ENCODE measurements at regions not wholly inside any gene's neighbourhood (a gene's known extent, or its start where the extent isn't known, plus 50 kb on each side); places are given as distances from the start of the nearest gene placed in this dataset.

DNA sequence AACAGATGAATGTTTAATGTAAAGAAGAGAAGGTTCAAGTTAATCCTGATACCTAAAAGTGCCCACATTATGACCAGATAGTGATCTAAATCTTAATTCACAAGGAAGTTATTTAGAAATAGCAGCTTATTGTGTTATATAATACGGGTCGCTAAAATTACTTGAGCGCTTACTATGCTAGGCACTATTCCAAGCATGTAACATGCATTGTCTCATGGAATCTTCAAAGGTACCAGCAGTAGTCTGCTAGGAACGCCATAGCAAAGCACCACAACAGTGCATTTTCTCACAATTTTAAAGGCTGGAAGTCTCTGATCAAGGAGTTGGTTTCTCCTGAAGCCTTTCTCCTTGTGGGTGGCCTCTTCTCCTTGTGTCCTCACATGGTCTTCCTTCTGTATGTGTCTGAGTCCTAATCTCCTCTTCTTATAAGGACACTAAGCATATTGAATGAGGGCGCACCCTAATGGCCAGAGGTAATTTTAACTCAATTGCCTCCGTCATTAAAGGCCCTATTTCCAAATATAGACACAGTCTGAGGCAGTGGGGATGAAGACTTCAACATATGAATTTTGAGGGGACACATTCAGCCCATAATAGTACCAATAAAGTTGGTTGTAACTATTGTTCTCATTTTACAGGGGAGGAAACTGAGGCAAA lies 118.4 kb downstream of the LRRC30 start:
- no peak for DNase-seq (ENCODE audit: low spot score)

DNA sequence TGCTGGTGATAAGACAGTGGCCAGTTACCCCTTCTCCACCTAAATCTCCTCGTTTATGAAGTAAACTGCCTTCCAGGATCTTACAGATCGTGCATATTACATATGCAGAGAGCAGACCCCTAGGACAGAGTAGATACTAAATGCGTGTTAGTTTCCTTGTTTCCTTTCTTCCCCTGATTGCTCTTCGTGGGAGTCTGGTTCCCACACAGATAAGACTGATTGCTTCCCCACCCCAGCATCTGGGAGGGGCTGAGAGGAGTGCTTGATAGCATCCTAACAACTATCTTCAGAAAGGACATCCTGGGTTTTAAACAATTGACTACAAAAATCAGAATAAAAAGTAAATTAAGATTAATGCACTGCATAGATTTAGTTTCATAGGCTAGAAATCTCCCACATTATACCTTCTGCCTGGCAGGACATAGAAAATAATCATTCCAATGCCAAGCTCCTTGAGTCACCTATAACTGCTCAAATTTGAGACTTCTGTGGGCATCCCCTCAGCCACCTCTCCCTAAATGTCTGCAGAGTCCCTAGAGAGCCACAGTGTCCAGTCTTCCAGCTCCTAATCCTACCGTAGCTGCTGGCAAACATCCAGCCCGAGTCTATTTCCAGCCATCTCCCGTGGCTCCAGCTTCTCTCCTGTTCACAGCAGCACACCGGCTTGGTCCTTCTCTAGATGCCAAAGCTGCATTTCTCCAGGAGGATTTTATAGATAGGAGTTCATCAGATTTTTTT lies 128.3 kb downstream of the LRRC30 start:
- DNase-seq (ENCODE audit: low spot score) = no peak

DNA sequence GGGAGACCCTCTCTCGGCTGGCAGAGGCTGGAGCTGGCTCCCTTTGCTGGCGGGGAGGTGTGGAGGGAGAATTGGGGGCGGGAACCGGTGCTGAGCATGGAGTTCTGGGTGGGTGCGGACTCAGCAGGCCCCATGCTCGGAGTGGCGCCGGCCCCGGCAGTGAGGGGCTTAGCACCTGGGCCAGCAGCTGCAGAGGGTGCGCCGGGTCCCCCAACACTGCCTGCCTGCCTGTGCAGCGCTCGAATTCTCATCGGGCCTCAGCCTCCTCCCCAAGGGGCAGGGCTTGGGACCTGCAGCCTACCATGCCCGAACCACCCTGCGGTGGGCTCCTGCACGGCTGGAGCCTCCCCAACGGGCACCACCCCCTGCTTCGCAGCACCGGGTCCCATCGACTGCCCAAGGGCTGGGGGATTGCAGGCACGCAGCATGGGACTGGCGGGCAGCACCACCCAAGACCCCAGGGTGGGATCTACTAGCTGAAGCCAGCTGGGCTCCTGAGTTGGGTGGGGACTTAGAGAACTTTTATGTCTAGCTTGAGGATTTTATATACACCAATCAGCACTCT lies 129.8 kb downstream of the LRRC30 start:
- no peak for DNase-seq (ENCODE audit: low spot score)

DNA sequence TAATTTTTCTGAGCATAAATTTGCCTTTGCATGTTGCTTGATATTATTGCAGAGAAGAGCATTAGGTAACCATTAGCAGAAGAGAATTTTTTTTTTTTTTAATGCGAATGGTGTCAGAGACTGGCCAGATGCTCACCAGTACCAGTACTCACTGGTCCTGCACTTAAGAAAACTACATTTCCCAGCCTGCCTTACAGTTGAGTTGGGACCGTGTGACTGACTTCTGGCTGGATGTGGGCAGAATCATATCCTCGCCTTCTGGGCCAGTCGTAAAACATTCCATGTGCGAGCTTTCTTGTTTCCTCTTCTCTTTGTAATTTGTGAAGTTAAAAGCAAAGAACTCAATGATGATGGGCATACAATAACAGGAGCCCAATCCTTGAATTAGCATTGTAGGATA lies 132.4 kb downstream of the LRRC30 start:
- DNase-seq (ENCODE audit: low spot score) = no peak

DNA sequence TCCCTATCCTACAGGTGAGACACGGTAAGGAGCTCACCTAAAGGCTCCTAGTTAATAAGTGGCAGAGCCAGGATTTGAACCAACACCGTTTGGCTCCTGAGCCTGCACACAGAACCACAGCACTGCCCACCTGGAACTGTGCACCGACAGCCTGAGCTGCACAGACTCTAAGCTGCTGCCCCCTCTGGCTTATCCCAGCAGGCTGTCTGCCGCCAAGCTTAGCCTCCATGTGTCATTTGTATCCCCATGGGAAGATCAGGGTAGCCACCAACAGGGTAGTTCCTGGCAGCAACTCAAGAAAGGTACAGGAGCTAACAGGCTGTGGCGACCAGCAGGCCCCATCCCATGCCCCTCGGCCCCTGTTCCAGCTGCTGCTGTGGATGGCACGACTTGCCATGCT lies 135.7 kb downstream of the LRRC30 start:
- DNase-seq (ENCODE audit: low spot score) = no peak

DNA sequence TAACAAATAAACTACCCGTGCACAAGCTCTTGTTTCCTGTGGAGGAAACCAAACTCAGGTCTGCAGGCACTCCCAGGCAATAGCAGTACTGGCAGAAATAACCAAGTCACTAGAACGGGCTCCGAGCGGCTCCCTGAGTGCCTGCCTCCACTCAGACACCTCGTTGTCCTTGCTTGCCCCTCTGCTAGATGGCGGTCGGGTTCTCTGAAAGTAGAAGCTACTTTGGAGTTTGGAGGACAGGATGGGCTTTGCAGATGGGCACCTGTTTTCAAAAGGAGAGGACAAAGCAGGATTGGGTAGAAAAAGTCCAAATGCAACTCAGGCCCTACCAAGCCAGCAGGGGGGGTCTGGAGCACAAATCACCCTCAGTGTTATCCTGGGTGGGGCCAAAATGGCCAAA lies 136.4 kb downstream of the LRRC30 start:
- DNase-seq (ENCODE audit: low spot score) = peak; percentile 16

DNA sequence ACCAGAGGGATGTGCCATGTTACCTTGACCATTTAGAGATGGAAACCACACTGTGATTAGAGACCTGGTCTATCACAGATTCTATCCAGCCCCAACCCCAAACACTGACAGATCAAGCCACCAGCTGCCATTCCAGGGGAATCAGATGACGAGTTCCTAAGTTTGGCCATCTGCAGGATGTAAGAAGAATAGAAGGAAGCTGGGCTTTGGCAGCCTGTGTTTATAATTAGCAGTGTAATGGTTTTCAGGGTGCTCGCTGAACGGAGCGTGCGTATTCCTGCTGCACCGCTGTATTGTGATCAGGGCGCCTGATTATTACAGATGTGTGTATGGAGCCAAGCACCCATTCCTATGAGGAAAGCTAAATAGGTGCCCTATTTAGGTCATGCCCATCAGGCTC lies 138.1 kb downstream of the LRRC30 start:
- peak; percentile 90 for DNase-seq (ENCODE audit: low spot score)

DNA sequence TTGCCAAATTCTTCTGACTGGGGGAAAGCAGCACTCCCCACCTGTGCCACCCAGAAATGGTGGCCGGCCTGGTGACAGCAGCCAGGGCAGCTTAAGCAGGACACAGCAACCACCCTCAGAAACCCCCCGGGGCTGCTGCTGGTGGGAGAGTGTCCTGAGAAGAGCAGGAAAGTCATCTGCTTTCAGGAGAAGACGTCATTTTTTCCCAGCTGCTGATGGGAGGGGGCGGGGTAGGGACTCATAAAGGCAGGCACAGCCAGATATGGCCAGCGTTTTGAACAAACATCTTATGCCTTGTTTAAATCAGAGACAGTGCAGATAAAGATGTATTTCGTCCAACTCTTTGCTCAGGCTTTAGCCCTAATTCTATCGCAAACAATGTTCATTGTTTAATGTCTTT lies 139.5 kb downstream of the LRRC30 start:
- no peak for DNase-seq (ENCODE audit: low spot score)

DNA sequence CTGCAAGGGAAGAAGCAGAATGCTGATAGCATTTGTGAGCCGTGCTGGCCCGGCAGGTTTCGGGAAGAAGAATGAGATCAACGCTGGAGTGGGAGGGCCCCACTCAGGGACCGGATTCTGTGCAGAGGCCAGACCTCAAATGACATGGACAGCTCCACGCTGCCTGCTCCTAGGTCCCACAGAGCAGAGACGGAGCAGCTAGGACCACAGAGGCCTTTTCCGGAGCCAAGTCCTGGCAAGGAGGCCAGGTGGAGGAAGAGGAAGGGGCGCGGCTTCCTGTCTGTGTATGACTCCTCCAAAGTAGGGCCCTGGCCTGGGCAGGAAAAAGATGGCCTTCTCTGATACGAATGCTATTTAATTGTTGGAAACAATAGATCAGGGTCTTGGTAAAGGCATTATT lies 139.9 kb downstream of the LRRC30 start:
- peak; percentile 97 for DNase-seq (ENCODE audit: low spot score)

DNA sequence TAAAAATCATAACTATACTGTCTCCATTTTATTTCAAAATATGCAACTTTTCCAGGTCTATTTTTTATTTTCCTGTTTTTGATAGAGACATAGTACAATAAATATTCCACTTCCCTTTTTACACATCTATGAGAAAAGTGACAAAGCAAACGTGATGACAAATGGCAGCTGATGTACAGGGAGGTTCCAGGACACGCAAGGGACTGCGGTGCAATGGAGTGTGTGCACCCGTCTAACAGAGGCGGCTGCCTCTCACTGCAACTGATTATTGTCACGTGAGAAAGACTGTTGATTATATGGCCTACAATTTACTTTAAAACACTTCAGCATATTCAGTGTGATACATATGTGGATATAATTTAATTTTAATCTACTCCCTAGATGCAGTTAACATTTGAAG lies 142.6 kb downstream of the LRRC30 start:
- DNase-seq (ENCODE audit: low spot score) = no peak

DNA sequence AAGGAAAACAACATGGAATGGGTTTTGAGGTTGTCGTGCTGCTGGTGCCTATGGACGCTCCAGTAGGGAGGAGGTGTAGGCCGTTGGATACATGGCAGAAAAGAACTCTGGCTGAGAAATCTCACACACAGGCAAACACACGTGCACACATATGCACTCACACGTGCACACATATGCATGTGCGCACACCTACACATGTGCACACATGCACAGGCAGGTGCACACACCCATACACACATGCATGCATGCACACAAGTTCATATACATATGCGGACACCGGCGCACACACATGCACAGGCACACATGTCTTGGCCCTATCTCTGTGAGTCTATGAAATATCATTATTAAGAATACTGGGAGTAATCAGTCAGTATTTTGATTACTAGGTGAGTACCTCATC lies 150.4 kb downstream of the LRRC30 start:
- DNase-seq (ENCODE audit: low spot score) = no peak

DNA sequence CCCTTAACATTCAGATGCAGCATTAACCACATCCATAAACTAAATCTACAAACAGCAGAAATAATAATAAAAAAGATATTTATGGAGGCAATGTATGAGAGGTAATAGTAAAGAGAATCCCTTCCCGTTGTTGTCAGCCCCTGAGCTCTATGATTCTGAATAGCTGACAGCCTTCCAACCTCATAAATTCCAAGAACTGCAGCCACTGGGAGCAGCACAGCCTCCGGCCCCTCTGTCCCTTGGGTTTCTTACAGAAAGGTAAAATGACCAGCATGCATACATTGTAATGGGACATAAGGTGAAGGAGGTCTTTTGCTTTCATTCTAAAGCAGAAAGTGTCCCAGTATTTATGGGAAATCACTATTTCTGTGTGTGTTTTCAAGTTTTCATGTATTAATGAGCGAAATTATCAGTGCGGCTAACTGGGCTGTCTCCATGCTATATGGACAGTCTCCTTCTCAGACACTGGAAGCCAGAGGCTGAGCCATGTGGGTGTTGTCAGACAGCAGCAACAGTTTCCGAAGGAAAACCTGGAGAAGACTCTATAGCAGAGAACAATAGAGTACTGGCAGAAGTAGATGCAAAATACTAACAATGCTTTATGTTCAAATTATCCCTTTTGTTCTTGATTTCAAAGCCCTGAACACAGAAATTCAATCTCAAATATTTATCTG lies 151.6 kb downstream of the LRRC30 start:
- no peak for DNase-seq (ENCODE audit: low spot score)

DNA sequence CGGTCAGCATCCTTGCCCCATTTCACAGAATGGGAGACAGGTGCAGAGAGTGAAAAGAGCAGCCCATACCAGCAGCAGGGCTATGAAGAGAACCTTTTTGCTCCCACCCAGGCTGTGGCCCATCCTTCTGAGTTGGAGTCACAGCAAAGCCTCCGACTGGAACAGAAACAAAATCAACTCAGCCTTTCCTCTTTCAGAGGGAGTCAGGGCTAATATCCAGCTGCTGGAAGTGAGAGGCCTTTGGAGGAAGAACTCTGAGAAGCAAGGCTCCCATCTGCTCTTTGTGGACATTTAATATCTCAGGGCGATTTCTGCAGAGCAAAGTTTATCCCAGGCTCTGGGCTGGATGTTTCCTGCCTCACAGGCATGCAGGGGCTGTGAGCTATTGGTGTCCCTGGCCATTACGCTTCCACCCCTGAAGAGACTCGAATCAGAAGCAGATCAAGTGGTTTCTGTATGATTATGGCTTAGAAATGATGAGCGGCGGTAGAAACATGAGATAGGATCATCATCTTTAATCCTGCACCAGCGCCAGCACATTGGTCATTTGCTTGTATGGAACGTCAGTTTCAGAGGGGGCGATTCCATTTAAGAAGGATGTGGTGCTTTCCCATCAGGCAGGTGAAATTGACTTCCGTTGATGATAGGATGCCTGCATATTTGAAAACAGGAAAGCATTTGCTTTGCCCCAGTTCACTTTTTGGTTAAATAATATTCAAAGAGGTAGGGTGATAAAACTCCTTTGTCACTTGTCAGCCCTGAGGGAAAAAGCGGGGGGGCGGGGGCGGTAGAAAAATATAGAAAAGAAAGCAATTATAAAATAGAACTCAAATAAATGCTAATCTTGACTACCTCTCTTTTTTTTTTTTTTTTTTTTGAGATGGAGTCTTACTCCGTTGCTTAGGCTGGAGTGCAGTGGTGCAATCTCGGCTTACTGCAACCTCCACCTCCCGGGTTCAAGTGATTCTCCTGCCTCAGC lies 152.4 kb downstream of the LRRC30 start:
- no peak for DNase-seq (ENCODE audit: low spot score)

DNA sequence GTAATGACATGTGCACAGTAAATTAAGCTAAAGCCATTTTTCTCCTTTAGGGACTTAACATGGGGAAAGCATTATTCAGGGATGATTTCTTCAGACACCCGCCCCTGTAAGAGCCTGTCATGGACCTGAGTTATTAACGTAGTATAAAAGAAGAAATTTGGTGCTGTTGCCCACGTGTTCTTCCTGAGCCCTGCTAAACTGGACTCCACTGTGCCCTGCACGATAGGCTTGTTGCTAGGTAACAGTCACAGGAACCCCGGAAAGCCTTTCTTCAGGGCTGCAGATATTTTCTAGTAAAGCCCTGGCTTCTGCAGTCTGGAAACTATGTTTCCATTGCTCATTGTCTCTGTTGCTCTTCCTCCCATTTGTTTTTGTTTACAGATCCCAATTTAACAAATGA lies 157.9 kb downstream of the LRRC30 start:
- DNase-seq (ENCODE audit: low spot score) = no peak

DNA sequence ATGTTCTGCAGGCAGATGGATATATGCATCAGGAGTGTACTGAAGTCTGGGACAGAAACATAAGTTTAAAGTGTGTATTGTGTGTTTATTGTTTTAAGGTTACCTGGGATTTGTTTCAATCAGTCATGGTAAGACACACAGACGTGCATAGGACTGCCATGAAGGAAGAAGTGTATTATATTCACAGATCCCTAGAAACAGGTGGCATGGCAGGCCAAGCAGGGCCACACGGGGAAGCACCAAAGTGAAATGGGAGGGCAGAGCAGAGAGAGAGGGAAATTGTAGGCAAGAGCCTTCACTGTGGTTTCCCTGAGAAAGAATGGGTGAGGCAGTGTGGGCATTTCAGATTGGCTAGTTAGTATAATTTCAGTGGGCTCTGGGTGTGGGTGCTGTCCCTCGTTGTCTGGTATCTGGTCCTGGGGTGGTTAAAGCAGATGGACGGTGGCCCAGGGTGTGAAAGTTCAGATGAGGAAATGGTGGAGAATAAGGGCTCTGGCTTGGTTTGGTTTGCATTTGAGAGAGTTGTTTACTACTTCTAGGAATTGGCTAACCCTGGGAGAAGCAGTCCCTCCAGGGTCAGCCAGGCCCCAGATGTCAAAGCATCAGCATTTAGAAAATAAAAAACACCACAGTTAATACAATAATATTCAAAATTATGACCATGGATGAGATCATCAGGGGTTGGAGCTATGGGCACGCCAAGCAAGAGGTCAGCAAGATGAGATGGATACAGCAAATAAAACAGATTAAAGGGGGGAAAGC lies 160.0 kb downstream of the LRRC30 start:
- DNase-seq (ENCODE audit: low spot score) = no peak

DNA sequence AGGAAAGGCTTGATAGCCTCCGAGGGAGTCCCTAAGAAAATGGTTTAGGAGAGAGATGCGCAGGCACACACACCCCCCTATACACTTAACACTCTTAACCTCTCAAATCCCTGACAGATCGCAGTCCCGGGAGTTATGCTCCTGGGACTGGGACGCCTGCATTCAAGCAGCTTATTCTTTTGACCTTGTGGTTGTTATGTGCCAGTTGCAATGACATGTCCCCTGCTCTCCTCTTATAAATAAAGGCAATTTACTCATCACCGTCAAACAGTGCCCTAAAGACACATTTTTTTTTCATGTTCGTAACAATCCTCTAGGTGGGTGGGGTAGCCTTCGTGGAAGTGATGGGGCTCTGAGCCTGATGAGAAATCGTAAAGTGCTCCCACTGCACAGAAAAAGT lies 162.2 kb downstream of the LRRC30 start:
- no peak for DNase-seq (ENCODE audit: low spot score)

DNA sequence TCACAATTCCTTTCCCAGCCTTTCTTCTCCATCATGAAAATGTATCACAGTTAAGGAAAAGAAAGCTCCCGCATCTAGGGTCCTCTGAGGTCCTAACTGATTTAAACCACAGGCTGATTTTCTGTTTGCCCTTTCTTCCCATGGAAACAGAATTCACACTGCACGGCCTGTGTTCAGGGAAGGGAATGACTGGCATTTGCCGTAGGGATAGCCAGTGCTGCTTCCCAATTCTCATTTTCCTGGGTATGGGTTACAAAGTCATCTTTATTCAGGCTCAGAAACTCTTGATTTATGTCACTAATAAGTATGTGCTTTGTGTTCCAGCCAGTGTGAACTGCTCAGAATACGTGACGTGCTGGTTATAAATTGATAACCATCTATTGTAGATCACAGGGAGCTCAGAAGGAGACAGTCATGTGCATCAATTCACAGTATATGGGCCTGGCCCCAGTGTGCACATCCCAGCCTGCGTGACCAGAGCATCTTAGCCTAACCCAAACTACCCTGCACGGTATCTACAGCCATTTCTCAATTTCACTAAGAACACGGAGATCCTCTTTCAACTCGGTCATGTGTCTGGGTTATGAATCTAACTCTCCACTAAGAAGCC lies 163.3 kb downstream of the LRRC30 start:
- no peak for DNase-seq (ENCODE audit: low spot score)

DNA sequence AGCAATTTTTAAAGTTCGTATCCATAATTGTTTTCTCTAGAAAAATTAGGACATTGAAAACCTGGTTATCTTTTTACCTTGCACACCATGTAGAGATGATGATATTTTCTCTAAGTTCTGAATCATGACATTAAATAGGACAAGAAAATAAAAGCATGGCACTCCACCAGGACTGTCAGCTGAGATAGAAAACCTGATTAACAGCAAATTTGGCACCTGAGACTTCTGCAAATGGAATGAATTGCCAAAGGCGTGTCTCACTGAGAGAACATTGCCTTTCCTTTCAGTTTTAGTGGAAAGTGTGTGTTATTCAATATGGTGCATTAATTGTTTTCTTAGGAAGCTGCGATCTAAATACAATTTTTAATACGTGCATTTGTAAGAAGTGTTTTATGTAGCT lies 164.7 kb downstream of the LRRC30 start:
- DNase-seq (ENCODE audit: low spot score) = no peak

DNA sequence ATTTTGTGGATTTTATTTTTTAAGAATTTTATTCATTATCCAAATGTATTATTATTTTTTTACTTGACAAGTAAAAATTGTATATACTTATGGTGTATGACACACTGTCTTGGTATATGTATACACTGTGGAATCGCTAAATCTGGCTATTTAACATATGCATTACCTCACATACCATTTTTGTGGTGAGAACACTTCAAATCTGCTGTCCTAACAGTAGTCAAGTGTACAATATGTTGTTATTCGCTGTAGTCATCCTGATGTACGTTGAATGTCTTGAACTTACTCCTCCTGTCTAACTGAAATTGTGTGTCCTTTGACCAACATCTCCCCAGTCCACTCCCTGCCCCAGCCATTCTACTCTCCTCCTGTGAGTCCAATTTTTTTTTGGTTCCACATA lies 153.2 kb upstream of the PTPRM start:
- DNase-seq (ENCODE audit: low spot score) = no peak

DNA sequence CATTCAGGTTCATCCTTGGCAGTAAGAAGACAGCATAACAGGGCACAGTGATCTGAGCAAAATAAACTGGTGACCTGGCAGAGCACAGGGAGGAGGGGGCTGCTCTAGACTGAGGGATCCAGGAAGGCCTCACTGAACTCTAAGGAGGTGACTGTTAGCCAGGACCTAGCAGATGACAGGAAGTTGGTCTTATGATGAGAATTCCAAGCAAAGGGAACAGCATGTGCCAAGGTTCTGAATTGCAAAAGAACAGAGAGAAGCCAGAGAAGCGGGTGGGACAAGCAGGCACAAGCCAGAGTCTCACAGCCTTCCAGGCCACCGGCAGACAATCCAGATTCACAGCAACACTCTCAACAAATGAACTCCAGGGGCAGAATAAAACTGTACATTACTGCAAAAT lies 152.7 kb upstream of the PTPRM start:
- peak; percentile 15 for DNase-seq (ENCODE audit: low spot score)
